H1 (cell line): ENCODE measurements at regions not wholly inside any gene's neighbourhood (a gene's known extent, or its start where the extent isn't known, plus 50 kb on each side); places are given as distances from the start of the nearest gene placed in this dataset.

Experiments
- CTCF ChIA-PET: fragments of 300-600 bp; sonication (Branson Sonifier 250); formaldehyde crosslinking; loops from one replicate; lab custom pipeline; 2021; ENCODE audit not compliant: partially characterized antibody; lab: Charles Lee
- POLR2A ChIA-PET: fragments of 300-600 bp; sonication (Branson Sonifier 250); formaldehyde crosslinking; loops from one replicate; lab custom pipeline; 2021; ENCODE audit warnings: inconsistent platforms; ENCODE audit not compliant: partially characterized antibody; lab: Charles Lee
- DNase-seq, 2 experiments: peaks; one replicate each; pipeline versions ENCODE4 v3.0.0 to v3.0.0-alpha.2; 2010 to 2022; ENCODE audit warnings: low spot score in 2 of 2, low read depth in 1 of 2, mixed read lengths in 1 of 2
- FAIRE-seq: peaks from 2 replicates; lab custom pipeline; 2011; peaks lifted over from hg19 to GRCh38; lab: Jason Lieb, UNC
- H2AFZ ChIP-seq: 2 replicates; pipeline ENCODE4 v1.8.1; 2012; ENCODE audit warnings: low read length, inconsistent platforms
- H2AK5ac ChIP-seq: 2 replicates; pipeline ENCODE4 v1.6.1; 2013; ENCODE audit warnings: low read depth, low read length
- H2BK120ac ChIP-seq: replicated peaks from 2 replicates; pipeline ENCODE3; 2013; ENCODE audit warnings: low read depth, low read length, inconsistent platforms
- H2BK12ac ChIP-seq: 2 replicates; pipeline ENCODE4 v1.6.1; 2013; ENCODE audit warnings: low read depth, low read length
- H2BK15ac ChIP-seq: 2 replicates; pipeline ENCODE4 v1.6.1; 2013; ENCODE audit warnings: low read length
- H2BK20ac ChIP-seq: 2 replicates; pipeline ENCODE4 v1.6.1; 2013; ENCODE audit warnings: low read length
- H2BK5ac ChIP-seq: 2 replicates; pipeline ENCODE4 v1.6.1; 2013; ENCODE audit warnings: low read depth, low read length
- H3K14ac ChIP-seq: 2 replicates; pipeline ENCODE4 v1.6.1; 2013; ENCODE audit warnings: inconsistent platforms; ENCODE audit not compliant: insufficient read length
- H3K18ac ChIP-seq: 2 replicates; pipeline ENCODE4 v1.6.1; 2013; ENCODE audit warnings: low read length; ENCODE audit errors: extremely low read depth
- H3K23ac ChIP-seq: 2 replicates; pipeline ENCODE4 v1.6.1; 2013; ENCODE audit warnings: inconsistent platforms; ENCODE audit not compliant: insufficient read length
- H3K23me2 ChIP-seq: 2 replicates; pipeline ENCODE4 v1.6.1; 2013; ENCODE audit warnings: low read depth, low read length
- H3K27ac ChIP-seq: 2 replicates; pipeline ENCODE4 v1.6.1; 2011; ENCODE audit warnings: low read depth, low read length, inconsistent platforms
- H3K27me3 ChIP-seq, 4 experiments: replicated peaks in 1 of 4; 1 replicate in 1 of 4; 2 replicates in 3 of 4; pipeline versions ENCODE4 v1.6.1 to v1.8.1; 2011 to 2013; ENCODE audit warnings: low read length in 3 of 4, mild to moderate bottlenecking in 3 of 4, inconsistent platforms in 2 of 4, mixed read lengths in 2 of 4, moderate library complexity in 1 of 4; ENCODE audit not compliant: control insufficient read depth in 3 of 4, insufficient read depth in 3 of 4; ENCODE audit errors: extremely low read depth in 1 of 4
- H3K36me3 ChIP-seq, 4 experiments: 2 replicates each; pipeline versions ENCODE4 v1.6.1 to v1.8.1; 2011 to 2013; ENCODE audit warnings: mild to moderate bottlenecking in 4 of 4, low read length in 3 of 4, moderate library complexity in 2 of 4, control low read depth in 1 of 4, inconsistent platforms in 1 of 4; ENCODE audit not compliant: insufficient read depth in 4 of 4, control insufficient read depth in 2 of 4
- H3K4ac ChIP-seq: replicated peaks from 2 replicates; pipeline ENCODE3; 2013; ENCODE audit warnings: low read length, low read depth, mixed read lengths, inconsistent platforms; ENCODE audit not compliant: insufficient read length
- H3K4me1 ChIP-seq, 4 experiments: replicated peaks in 1 of 4; 1 replicate in 1 of 4; 2 replicates in 3 of 4; pipeline versions ENCODE4 v1.6.1 to v1.8.1; 2011 to 2013; ENCODE audit warnings: low read length in 3 of 4, inconsistent platforms in 2 of 4, mixed read lengths in 1 of 4; ENCODE audit not compliant: insufficient read depth in 4 of 4, control insufficient read depth in 3 of 4
- H3K4me2 ChIP-seq, 2 experiments: 2 replicates each; pipeline versions ENCODE4 v1.6.1 to v1.8.1; 2011 to 2013; ENCODE audit warnings: low read depth in 2 of 2, low read length in 2 of 2, control low read depth in 1 of 2, inconsistent platforms in 1 of 2, mild to moderate bottlenecking in 1 of 2; ENCODE audit not compliant: insufficient read depth in 1 of 2
- H3K4me3 ChIP-seq, 4 experiments: fragments of 200-600, 300-600 bp in 1 of 4; sonication (generic), shearing (Covaris generic), sonication (Bioruptor Twin) in 1 of 4; 2 replicates each; pipeline versions ENCODE4 v1.5.1 to v1.8.1; 2011 to 2016; ENCODE audit warnings: low read length in 4 of 4, low read depth in 3 of 4, control low read depth in 2 of 4, inconsistent platforms in 2 of 4, mild to moderate bottlenecking in 2 of 4, mixed read lengths in 1 of 4, moderate library complexity in 1 of 4; ENCODE audit not compliant: insufficient read depth in 2 of 4; ENCODE audit errors: extremely low read depth in 1 of 4
- H3K56ac ChIP-seq: replicated peaks from 2 replicates; pipeline ENCODE3; 2013; ENCODE audit warnings: low read depth, mild to moderate bottlenecking, mixed read lengths, low read length, inconsistent platforms; ENCODE audit not compliant: insufficient read length
- H3K79me1 ChIP-seq: 2 replicates; pipeline ENCODE4 v1.6.1; 2013; ENCODE audit warnings: low read depth, low read length, control low read depth
- H3K79me2 ChIP-seq, 2 experiments: 2 replicates each; pipeline versions ENCODE4 v1.6.1 to v1.8.1; 2012 to 2013; ENCODE audit warnings: low read length in 2 of 2, mild to moderate bottlenecking in 2 of 2, inconsistent platforms in 1 of 2; ENCODE audit not compliant: insufficient read depth in 2 of 2, control insufficient read depth in 1 of 2
- H3K9ac ChIP-seq, 4 experiments: replicated peaks in 1 of 4; 1 replicate in 1 of 4; 2 replicates in 3 of 4; pipeline versions ENCODE4 v1.6.1 to v1.8.1; 2011 to 2013; ENCODE audit warnings: low read depth in 3 of 4, low read length in 3 of 4, control low read depth in 2 of 4, mild to moderate bottlenecking in 2 of 4, moderate library complexity in 2 of 4, inconsistent platforms in 1 of 4; ENCODE audit errors: extremely low read depth in 1 of 4
- H3K9me3 ChIP-seq, 2 experiments: 2 replicates each; pipeline versions ENCODE4 v1.6.1 to v1.8.1; 2012 to 2013; ENCODE audit warnings: mild to moderate bottlenecking in 2 of 2, moderate library complexity in 2 of 2, control low read depth in 1 of 2, inconsistent platforms in 1 of 2, low read depth in 1 of 2, low read length in 1 of 2, mixed read lengths in 1 of 2; ENCODE audit not compliant: insufficient read depth in 2 of 2
- H4K20me1 ChIP-seq, 2 experiments: replicated peaks in 1 of 2; 2 replicates each; pipeline versions ENCODE3 to v1.8.1; 2011 to 2013; ENCODE audit warnings: inconsistent platforms in 2 of 2, low read length in 2 of 2, mild to moderate bottlenecking in 1 of 2; ENCODE audit not compliant: insufficient read depth in 2 of 2, control insufficient read depth in 1 of 2
- H4K5ac ChIP-seq: 2 replicates; pipeline ENCODE4 v1.6.1; 2013; ENCODE audit warnings: low read length, low read depth, mixed read lengths, inconsistent platforms; ENCODE audit not compliant: insufficient read length
- H4K8ac ChIP-seq: 2 replicates; pipeline ENCODE4 v1.8.0; 2013; ENCODE audit warnings: mild to moderate bottlenecking, moderate library complexity, low read length, inconsistent platforms; ENCODE audit not compliant: insufficient read depth; ENCODE audit errors: extremely low read depth
- H4K91ac ChIP-seq: replicated peaks from 2 replicates; pipeline ENCODE3; 2013; ENCODE audit warnings: low read length, mixed read lengths, inconsistent platforms; ENCODE audit not compliant: insufficient read length
- RXRA ChIP-seq: IDR thresholded peaks from 2 replicates; pipeline ENCODE4 v1.6.1; 2011; ENCODE audit warnings: low read depth, mild to moderate bottlenecking, low read length, moderate library complexity; ENCODE audit not compliant: insufficient read depth
- SP2 ChIP-seq: IDR thresholded peaks from 2 replicates; pipeline ENCODE4 v1.6.1; 2012; ENCODE audit warnings: mild to moderate bottlenecking, low read length, inconsistent platforms
- YY1 ChIP-seq: IDR thresholded peaks from 2 replicates; pipeline ENCODE4 v1.6.1; 2011; ENCODE audit warnings: low read depth, mild to moderate bottlenecking, low read length
- WGBS, 2 experiments: shearing (Covaris generic) in 1 of 2; methylation state at CpG; one replicate each; pipeline versions ENCODE4 v1.1.6 to v1.1.7; 2013 to 2015; ENCODE audit warnings: low lambda C conversion rate in 2 of 2, mixed read lengths in 2 of 2, inconsistent platforms in 1 of 2, low coverage in 1 of 2, missing lambda C conversion rate in 1 of 2; ENCODE audit not compliant: insufficient replicate concordance in 2 of 2, insufficient coverage in 1 of 2, insufficient read length in 1 of 2; ENCODE audit errors: extremely low coverage in 1 of 2, missing lambda C conversion rate in 1 of 2; 5-methylcytosine and 5-hydroxymethylcytosine counted together

GRCh38 chr2:160842286-160842685 lies 317.9 kb upstream of the TANK start:
- Histone ChIP-seq H3K23me2 (no peaks in the 10 kb centered on the region), H2AK5ac (no peak overlapping the region), H3K36me3 (no peaks in the 10 kb centered on the region), H2AFZ (0 out of 2 replicates have a peak overlapping the region, but pooled peaks have one; percentile 11), H3K27ac (no peak overlapping the region), H3K18ac (no peak overlapping the region), H3K23ac (no peak overlapping the region), H3K4me1 (no peaks in the 10 kb centered on the region), H4K91ac (no peak overlapping the region), H2BK12ac (no peak overlapping the region), H3K79me2 (no peaks in the 10 kb centered on the region), H3K14ac (no peak overlapping the region), H2BK20ac (no peak overlapping the region)
- POLR2A ChIA-PET = no interaction called here
- TF ChIP-seq SP2 (no peak), RXRA (no peak), YY1 (no peak)
- TF ChIP-seq, all 59 proteins: peak for 0
- FAIRE-seq = no peak
- no peak overlapping the region for H4K5ac ChIP-seq
- WGBS, 2 experiments = 90% methylated on average over 4 of the region's 4 CpGs; no CpG with 5 or more reads in 1 of the 2 experiments
- no peak overlapping the region for H4K8ac ChIP-seq
- H3K9ac ChIP-seq = no peak overlapping the region
- H3K9me3 ChIP-seq = no peaks in the 10 kb centered on the region
- DNase-seq = no peak
- H2BK120ac ChIP-seq = no peak overlapping the region
- CTCF ChIA-PET = no interaction called here
- no peak overlapping the region for H3K4me3 ChIP-seq
- H2BK15ac ChIP-seq = no peak overlapping the region
- no peaks in the 10 kb centered on the region for H3K79me1 ChIP-seq
- no peak overlapping the region for H3K56ac ChIP-seq
- H3K4ac ChIP-seq = no peak overlapping the region
- H3K4me2 ChIP-seq = no peak overlapping the region
- no peaks in the 10 kb centered on the region for H3K27me3 ChIP-seq
- no peaks in the 10 kb centered on the region for H4K20me1 ChIP-seq
- no peak overlapping the region for H2BK5ac ChIP-seq
